Mucosa of descending colon (tissue), 3 donors: ENCODE measurements at regions not wholly inside any gene's neighbourhood (a gene's known extent, or its start where the extent isn't known, plus 50 kb on each side); places are given as distances from the start of the nearest gene placed in this dataset.

Experiments used
- ATAC-seq: fragments of 200-7000 bp; cut with Tn5 transposase; one replicate; pipeline ENCODE4 v1.9.1; 2020; ENCODE audit warnings: mild to moderate bottlenecking, moderate library complexity
- DNase-seq, 3 donors: peaks; one replicate each; pipeline ENCODE4 v3.0.0-alpha.2; 2020
- H3K36me3 ChIP-seq: fragments of 200-600 bp; one replicate; pipeline ENCODE4 v1.8.0; 2021; ENCODE audit warnings: low read depth, mild to moderate bottlenecking
- H3K4me1 ChIP-seq: fragments of 200-600 bp; one replicate; pipeline ENCODE4 v1.8.0; 2021; ENCODE audit warnings: low read depth, mild to moderate bottlenecking
- H3K4me3 ChIP-seq: fragments of 200-600 bp; one replicate; pipeline ENCODE4 v1.8.0; 2021; ENCODE audit warnings: mild to moderate bottlenecking
- H3K9me3 ChIP-seq: fragments of 200-600 bp; one replicate; pipeline ENCODE4 v1.8.0; 2021; ENCODE audit warnings: mild to moderate bottlenecking
- intact Hi-C, 2 donors: fragments of 100-400 bp; cut with DNase I in 1 of 2; cut with micrococcal nuclease in 1 of 2; formaldehyde crosslinking; loops; one replicate each; pipeline versions ENCODE4 v1.11.0 to v1.11.1; 2022; cut with DNase I, micrococcal nuclease
- TF ChIP-seq, protein P1 (sequence below): fragments of 200-600 bp; IDR thresholded peaks from one replicate; pipeline ENCODE4 v1.8.0; 2022; ENCODE audit warnings: antibody characterized with exemption, mild to moderate bottlenecking
- donor health status: DM: no; HTN: no; CAD: no; lungs with moderate emphysema.
- donor health status: DM: no; HTN: no; CAD: no.
- donor health status: DM: no; HTN: yes; CAD: no.

DNA sequence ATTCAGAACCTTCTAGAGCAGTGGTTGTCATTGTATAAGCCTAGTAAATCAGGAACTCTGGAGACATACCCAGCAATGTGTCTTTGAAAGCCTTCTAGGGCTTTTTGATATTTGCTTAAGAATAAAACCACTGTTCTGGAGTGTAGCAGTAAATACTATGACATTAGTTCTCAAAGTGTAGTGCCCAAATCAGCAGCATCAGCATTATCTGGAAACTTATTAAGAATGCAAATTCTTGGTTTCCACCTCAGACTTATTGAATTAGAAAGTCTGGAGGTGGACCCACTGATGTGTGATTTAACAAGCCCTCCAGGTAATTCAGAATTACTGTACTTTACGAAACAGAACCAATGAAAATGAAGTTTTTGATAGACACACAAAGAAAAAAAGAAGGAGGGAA, 509.7 kb downstream of the SUCLG1 start:
- H3K36me3 ChIP-seq, result no peaks in the 10 kb centered on the region
- no peaks in the 10 kb centered on the region for H3K4me1 ChIP-seq
- H3K9me3 ChIP-seq, result no peaks in the 10 kb centered on the region
- DNase-seq (no peak), ATAC-seq (no peak)
- intact Hi-C loops, result no loop called here
- H3K4me3 ChIP-seq, result no peak overlapping the region
- TF ChIP-seq, protein P1, sequence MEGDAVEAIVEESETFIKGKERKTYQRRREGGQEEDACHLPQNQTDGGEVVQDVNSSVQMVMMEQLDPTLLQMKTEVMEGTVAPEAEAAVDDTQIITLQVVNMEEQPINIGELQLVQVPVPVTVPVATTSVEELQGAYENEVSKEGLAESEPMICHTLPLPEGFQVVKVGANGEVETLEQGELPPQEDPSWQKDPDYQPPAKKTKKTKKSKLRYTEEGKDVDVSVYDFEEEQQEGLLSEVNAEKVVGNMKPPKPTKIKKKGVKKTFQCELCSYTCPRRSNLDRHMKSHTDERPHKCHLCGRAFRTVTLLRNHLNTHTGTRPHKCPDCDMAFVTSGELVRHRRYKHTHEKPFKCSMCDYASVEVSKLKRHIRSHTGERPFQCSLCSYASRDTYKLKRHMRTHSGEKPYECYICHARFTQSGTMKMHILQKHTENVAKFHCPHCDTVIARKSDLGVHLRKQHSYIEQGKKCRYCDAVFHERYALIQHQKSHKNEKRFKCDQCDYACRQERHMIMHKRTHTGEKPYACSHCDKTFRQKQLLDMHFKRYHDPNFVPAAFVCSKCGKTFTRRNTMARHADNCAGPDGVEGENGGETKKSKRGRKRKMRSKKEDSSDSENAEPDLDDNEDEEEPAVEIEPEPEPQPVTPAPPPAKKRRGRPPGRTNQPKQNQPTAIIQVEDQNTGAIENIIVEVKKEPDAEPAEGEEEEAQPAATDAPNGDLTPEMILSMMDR, result no peak

DNA sequence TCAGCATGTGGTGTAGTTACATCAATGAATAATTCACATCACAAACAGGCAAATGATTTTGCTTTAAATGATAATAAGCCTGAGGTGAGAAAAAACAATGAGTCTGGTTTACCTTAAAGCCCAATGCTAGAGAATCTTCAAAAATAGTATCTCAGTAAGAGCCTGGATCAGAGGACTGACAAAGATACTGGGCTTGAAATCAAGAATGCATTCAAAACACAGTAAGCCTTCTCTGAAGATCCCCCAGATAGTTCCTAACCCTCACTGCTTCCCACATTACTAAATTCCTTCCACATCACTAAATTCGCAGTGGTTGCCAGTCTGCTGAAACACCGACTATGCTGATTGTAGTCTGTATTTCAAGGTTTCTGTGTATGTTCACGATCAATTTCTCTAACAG, 514.9 kb downstream of the SUCLG1 start:
- Histone ChIP-seq H3K4me1 (no peaks in the 10 kb centered on the region), H3K36me3 (no peaks in the 10 kb centered on the region), H3K9me3 (no peaks in the 10 kb centered on the region), H3K4me3 (no peak overlapping the region)
- TF ChIP-seq, protein P1, result no peak
- DNase-seq (no peak), ATAC-seq (no peak)
- intact Hi-C loops, result no loop called here

DNA sequence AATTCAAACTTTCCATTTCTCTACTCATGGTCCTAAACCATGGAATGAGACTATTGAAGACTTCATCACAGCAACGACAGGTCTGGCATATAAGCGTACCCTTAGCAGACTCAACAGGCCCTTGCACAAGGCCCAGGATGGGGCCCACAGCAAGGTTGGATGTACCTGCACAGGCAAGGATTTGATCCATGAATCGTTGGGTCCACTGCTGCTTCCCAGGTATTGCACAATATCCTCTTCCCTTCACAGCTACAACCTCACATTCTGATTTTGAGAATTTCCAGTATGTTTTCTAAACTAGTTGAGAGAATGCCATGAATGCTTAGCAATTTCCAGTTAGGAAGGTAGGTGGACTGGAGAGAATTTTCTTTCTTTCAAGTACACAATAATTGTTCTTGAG, 515.8 kb downstream of the SUCLG1 start:
- TF ChIP-seq, protein P1, result no peak
- Histone ChIP-seq H3K4me3 (no peak overlapping the region), H3K4me1 (no peaks in the 10 kb centered on the region), H3K36me3 (no peaks in the 10 kb centered on the region), H3K9me3 (no peaks in the 10 kb centered on the region)
- no peak for ATAC-seq
- DNase-seq, result no peak
- intact Hi-C loops, result no loop called here

DNA sequence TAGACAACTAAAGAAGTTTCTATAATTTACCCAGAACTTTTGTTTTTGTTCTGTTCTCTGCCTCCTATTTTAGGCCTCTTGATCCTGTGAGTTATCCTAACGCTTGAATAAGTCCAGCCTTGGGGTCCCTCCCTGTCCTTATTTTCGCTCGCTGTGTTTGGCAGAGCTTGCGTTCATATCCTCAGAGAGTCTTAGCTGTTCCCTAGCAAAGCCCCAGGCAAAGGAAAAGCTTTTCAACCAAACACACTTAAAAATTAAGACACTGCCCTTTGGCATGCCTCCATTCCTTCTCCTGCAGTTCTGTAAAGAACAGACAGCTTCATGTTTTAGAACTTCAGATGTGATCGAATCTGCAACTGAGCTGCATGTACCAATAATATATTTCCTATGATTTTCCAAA, 517.2 kb downstream of the SUCLG1 start:
- H3K9me3 ChIP-seq, result no peaks in the 10 kb centered on the region
- intact Hi-C loops, result no loop called here

DNA sequence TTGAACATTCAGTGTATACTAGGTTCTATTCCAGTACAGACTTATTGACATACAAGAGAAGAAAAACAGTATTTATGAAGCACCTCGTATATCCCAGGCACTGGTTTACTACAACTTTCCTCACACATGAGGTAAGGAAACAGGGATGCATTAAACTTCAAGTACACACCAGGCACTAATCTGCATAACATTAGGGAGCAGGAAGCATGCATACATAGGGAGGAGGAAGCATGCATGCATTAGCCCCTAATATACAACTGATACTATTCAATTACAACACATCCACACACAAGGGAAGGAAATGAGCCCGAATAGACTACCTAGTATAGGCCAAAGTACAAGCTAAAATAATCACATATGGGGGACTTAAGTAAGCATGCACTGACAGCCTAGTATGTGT, 525.3 kb downstream of the SUCLG1 start:
- H3K9me3 ChIP-seq, result no peaks in the 10 kb centered on the region
- DNase-seq, result no peak
- ATAC-seq, result no peak
- TF ChIP-seq, protein P1, result no peak
- intact Hi-C loops, result no loop called here
- no peak overlapping the region for H3K4me3 ChIP-seq
- no peaks in the 10 kb centered on the region for H3K36me3 ChIP-seq
- H3K4me1 ChIP-seq, result no peaks in the 10 kb centered on the region

More for the DNA sequence above, 517.2 kb downstream of the SUCLG1 start:
- Histone ChIP-seq H3K4me3 (no peak overlapping the region), H3K4me1 (no peaks in the 10 kb centered on the region), H3K36me3 (no peaks in the 10 kb centered on the region)
- DNase-seq (no peak), ATAC-seq (no peak)
- TF ChIP-seq, protein P1, result no peak

DNA sequence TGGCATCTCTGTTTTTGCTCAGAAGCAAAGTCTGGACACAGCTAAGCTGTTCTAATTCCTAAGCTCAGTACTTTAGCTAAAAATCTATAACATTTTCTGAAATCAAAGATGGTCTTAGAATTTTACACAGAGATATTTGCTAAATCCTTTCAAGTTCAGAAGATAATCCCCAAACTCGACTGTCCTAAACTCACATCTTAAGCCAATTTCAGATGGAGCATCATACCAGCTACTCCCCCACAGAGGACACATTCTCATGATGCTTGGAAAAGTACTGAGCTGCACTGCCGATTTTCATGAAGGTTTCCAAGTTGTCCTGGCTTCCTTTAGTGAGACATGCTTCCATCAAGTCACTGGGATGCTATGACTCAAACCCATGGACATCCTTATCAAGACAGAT, 535.5 kb downstream of the SUCLG1 start:
- ATAC-seq, result no peak
- DNase-seq, result no peak
- Histone ChIP-seq H3K9me3 (no peaks in the 10 kb centered on the region), H3K4me1 (no peaks in the 10 kb centered on the region), H3K36me3 (no peaks in the 10 kb centered on the region), H3K4me3 (no peak overlapping the region)
- intact Hi-C loops, result no loop called here
- TF ChIP-seq, protein P1, result no peak
